Effector memory CD4-positive, alpha-beta T cell (primary cell): ENCODE measurements at regions not wholly inside any gene's neighbourhood (a gene's known extent, or its start where the extent isn't known, plus 50 kb on each side); places are given as distances from the start of the nearest gene placed in this dataset.

Experiments
- DNase-seq, 3 donors: peaks; one replicate each; pipeline ENCODE4 v3.0.0-alpha.2; 2020
- H3K27ac ChIP-seq: 2 replicates; pipeline ENCODE4 v1.7.0; 2013; ENCODE audit warnings: mild to moderate bottlenecking, low read length, moderate library complexity; ENCODE audit not compliant: insufficient read depth, poor library complexity, severe bottlenecking
- H3K27me3 ChIP-seq: replicated peaks from 2 replicates; pipeline ENCODE4 v1.7.0; 2013; ENCODE audit warnings: mild to moderate bottlenecking, low read length; ENCODE audit not compliant: insufficient read depth, control insufficient read depth, poor library complexity, severe bottlenecking
- H3K36me3 ChIP-seq: 2 replicates; pipeline ENCODE4 v1.7.0; 2013; ENCODE audit warnings: mild to moderate bottlenecking, low read length, moderate library complexity; ENCODE audit not compliant: control insufficient read depth, insufficient read depth
- H3K4me1 ChIP-seq: 2 replicates; pipeline ENCODE4 v1.7.0; 2013; ENCODE audit warnings: low read length, mild to moderate bottlenecking; ENCODE audit not compliant: control insufficient read depth, insufficient read depth, poor library complexity, severe bottlenecking
- H3K4me3 ChIP-seq: 2 replicates; pipeline ENCODE4 v1.7.0; 2013; ENCODE audit warnings: low read length, low read depth, mild to moderate bottlenecking; ENCODE audit not compliant: insufficient read depth, poor library complexity, severe bottlenecking
- H3K9me3 ChIP-seq: 2 replicates; pipeline ENCODE4 v1.7.0; 2013; ENCODE audit warnings: mild to moderate bottlenecking, low read length, moderate library complexity; ENCODE audit not compliant: control insufficient read depth

- Histone ChIP-seq H3K27ac (no peak overlapping the region), H3K36me3 (no peaks in the 10 kb centered on the region), H3K4me1 (no peaks in the 10 kb centered on the region), H3K9me3 (no peaks in the 10 kb centered on the region), H3K4me3 (no peak overlapping the region), H3K27me3 (no peaks in the 10 kb centered on the region)
- DNase-seq, result no peak
Measured at GRCh38 chr3:70899816-70900215, 587.4 kb upstream of the MDFIC2 start.

GRCh38 chr3:70890020-70890394, 577.6 kb upstream of the MDFIC2 start:
- no peaks in the 10 kb centered on the region for H3K36me3 ChIP-seq
- H3K27me3 ChIP-seq, result no peaks in the 10 kb centered on the region
- H3K4me1 ChIP-seq, result no peaks in the 10 kb centered on the region
- DNase-seq, result no peak
- H3K9me3 ChIP-seq, result no peaks in the 10 kb centered on the region
- no peak overlapping the region for H3K27ac ChIP-seq
- H3K4me3 ChIP-seq, result no peak overlapping the region

- H3K4me1 ChIP-seq, result no peaks in the 10 kb centered on the region
- H3K4me3 ChIP-seq, result no peak overlapping the region
- no peak for DNase-seq
- H3K27ac ChIP-seq, result no peak overlapping the region
- H3K27me3 ChIP-seq, result no peaks in the 10 kb centered on the region
- H3K9me3 ChIP-seq, result no peaks in the 10 kb centered on the region
- H3K36me3 ChIP-seq, result no peaks in the 10 kb centered on the region
Measured at GRCh38 chr3:70889162-70890019, 577.0 kb upstream of the MDFIC2 start.

- no peak overlapping the region for H3K27ac ChIP-seq
- DNase-seq, result no peak
- no peaks in the 10 kb centered on the region for H3K4me1 ChIP-seq
- H3K4me3 ChIP-seq, result no peak overlapping the region
- H3K9me3 ChIP-seq, result no peaks in the 10 kb centered on the region
- no peaks in the 10 kb centered on the region for H3K27me3 ChIP-seq
- H3K36me3 ChIP-seq, result no peaks in the 10 kb centered on the region
Measured at GRCh38 chr3:70885636-70886035, 573.2 kb upstream of the MDFIC2 start.

- Histone ChIP-seq H3K27me3 (no peaks in the 10 kb centered on the region), H3K36me3 (no peaks in the 10 kb centered on the region)
- DNase-seq, result no peak
Measured at GRCh38 chr3:70882104-70882503, 569.7 kb upstream of the MDFIC2 start.

GRCh38 chr3:70880421-70880820, 568.0 kb upstream of the MDFIC2 start:
- no peak overlapping the region for H3K4me3 ChIP-seq
- no peaks in the 10 kb centered on the region for H3K9me3 ChIP-seq
- H3K4me1 ChIP-seq, result no peaks in the 10 kb centered on the region
- no peaks in the 10 kb centered on the region for H3K27me3 ChIP-seq
- DNase-seq, result no peak
- no peaks in the 10 kb centered on the region for H3K36me3 ChIP-seq
- H3K27ac ChIP-seq, result no peak overlapping the region

More at GRCh38 chr3:70882104-70882503, 569.7 kb upstream of the MDFIC2 start:
- no peak overlapping the region for H3K27ac ChIP-seq
- H3K4me1 ChIP-seq, result no peaks in the 10 kb centered on the region
- no peak overlapping the region for H3K4me3 ChIP-seq
- no peaks in the 10 kb centered on the region for H3K9me3 ChIP-seq

- no peaks in the 10 kb centered on the region for H3K9me3 ChIP-seq
- H3K36me3 ChIP-seq, result no peaks in the 10 kb centered on the region
- H3K27ac ChIP-seq, result no peak overlapping the region
- no peak overlapping the region for H3K4me3 ChIP-seq
- no peaks in the 10 kb centered on the region for H3K27me3 ChIP-seq
- no peaks in the 10 kb centered on the region for H3K4me1 ChIP-seq
- no peak for DNase-seq
Measured at GRCh38 chr3:70876154-70876553, 563.7 kb upstream of the MDFIC2 start.

GRCh38 chr3:70874196-70874595, 561.8 kb upstream of the MDFIC2 start:
- Histone ChIP-seq H3K9me3 (no peaks in the 10 kb centered on the region), H3K36me3 (no peaks in the 10 kb centered on the region), H3K4me3 (no peak overlapping the region), H3K27ac (no peak overlapping the region), H3K4me1 (no peaks in the 10 kb centered on the region), H3K27me3 (no peaks in the 10 kb centered on the region)
- DNase-seq, result no peak

- Histone ChIP-seq H3K36me3 (no peaks in the 10 kb centered on the region), H3K4me3 (no peak overlapping the region), H3K9me3 (no peaks in the 10 kb centered on the region), H3K27me3 (no peaks in the 10 kb centered on the region), H3K27ac (no peak overlapping the region), H3K4me1 (no peaks in the 10 kb centered on the region)
- DNase-seq, result no peak
Measured at GRCh38 chr3:70873686-70874085, 561.2 kb upstream of the MDFIC2 start.

GRCh38 chr3:70871909-70872656, 559.6 kb upstream of the MDFIC2 start:
- Histone ChIP-seq H3K4me3 (no peak overlapping the region), H3K36me3 (no peaks in the 10 kb centered on the region), H3K27ac (no peak overlapping the region), H3K9me3 (no peaks in the 10 kb centered on the region), H3K4me1 (no peaks in the 10 kb centered on the region), H3K27me3 (no peaks in the 10 kb centered on the region)
- no peak for DNase-seq
